SU-DHL-6 (cell line): ENCODE measurements at regions not wholly inside any gene's neighbourhood (a gene's known extent, or its start where the extent isn't known, plus 50 kb on each side); places are given as distances from the start of the nearest gene placed in this dataset.
"Not testable (repeated sequence)": the region's sequence is repeated elsewhere in the genome, so short reads cannot be mapped to it uniquely, and the experiment has no call there.

ENCODE experiments used
- H2AFZ ChIP-seq: fragments of 200-600 bp; sonication (generic); 2 replicates; pipeline ENCODE4 v1.6.1; 2014; ENCODE audit warnings: low read depth, mild to moderate bottlenecking, moderate library complexity, mixed read lengths, antibody characterized with exemption, low read length; ENCODE audit not compliant: severe bottlenecking
- H3F3A ChIP-seq: fragments of 200-600 bp; shearing (Covaris generic); 2 replicates; pipeline ENCODE4 v1.6.0; 2016; ENCODE audit warnings: antibody characterized with exemption, mild to moderate bottlenecking; ENCODE audit not compliant: insufficient read depth
- H3K27ac ChIP-seq: fragments of 200-600 bp; sonication (generic); 2 replicates; pipeline ENCODE4 v1.5.1; 2016; ENCODE audit warnings: low read depth, mild to moderate bottlenecking, low read length, moderate library complexity, mixed read lengths
- H3K27me3 ChIP-seq: fragments of 200-600 bp; sonication (generic), shearing (Covaris generic); 2 replicates; pipeline ENCODE4 v1.6.0; 2014; ENCODE audit warnings: mild to moderate bottlenecking, low read length
- H3K36me3 ChIP-seq: fragments of 200-600 bp; sonication (generic); 2 replicates; pipeline ENCODE4 v1.6.1; 2014; ENCODE audit warnings: mild to moderate bottlenecking, low read length, mixed read lengths
- H3K4me2 ChIP-seq: fragments of 300-600, 200-600 bp; shearing (Covaris generic), sonication (generic); 2 replicates; pipeline ENCODE4 v1.6.0; 2014; ENCODE audit warnings: low read length, low read depth, mild to moderate bottlenecking; ENCODE audit not compliant: poor library complexity, severe bottlenecking
- H3K4me3 ChIP-seq: fragments of 200-600 bp; sonication (generic); 2 replicates; pipeline ENCODE4 v1.5.1; 2014; ENCODE audit warnings: antibody characterized with exemption, low read length, mild to moderate bottlenecking, mixed read lengths; ENCODE audit not compliant: insufficient read depth, poor library complexity, severe bottlenecking
- H3K79me2 ChIP-seq: fragments of 200-600 bp; sonication (generic); 2 replicates; pipeline ENCODE4 v1.6.1; 2014; ENCODE audit warnings: mild to moderate bottlenecking, low read length, moderate library complexity; ENCODE audit not compliant: insufficient read depth
- H3K9ac ChIP-seq: fragments of 200-600 bp; sonication (generic); 2 replicates; pipeline ENCODE4 v1.7.0; 2014; ENCODE audit warnings: mild to moderate bottlenecking, low read length
- H3K9me2 ChIP-seq: fragments of 200-600 bp; sonication (generic); replicated peaks from 2 replicates; pipeline ENCODE4 v1.6.1; 2014; ENCODE audit warnings: low read length; ENCODE audit not compliant: insufficient read depth
- H3K9me3 ChIP-seq: fragments of 200-600 bp; sonication (generic); 2 replicates; pipeline ENCODE4 v1.6.1; 2014; ENCODE audit warnings: low read length, mixed read lengths; ENCODE audit not compliant: insufficient read depth
- H4K20me1 ChIP-seq: fragments of 200-600 bp; sonication (generic); 2 replicates; pipeline ENCODE4 v1.6.1; 2014; ENCODE audit warnings: low read depth, mild to moderate bottlenecking, antibody characterized with exemption, low read length, moderate library complexity, mixed read lengths
- EZH2phosphoT487 ChIP-seq: fragments of 200-600 bp; sonication (generic), shearing (Covaris generic); conservative IDR thresholded peaks from 2 replicates; pipeline ENCODE4 v1.6.1; 2018; ENCODE audit warnings: mild to moderate bottlenecking, antibody characterized with exemption, low read length, moderate library complexity, mixed read lengths
- TF ChIP-seq, protein P1 (sequence below): fragments of 200-600 bp; sonication (generic); IDR thresholded peaks from one replicate; pipeline ENCODE4 v1.5.1; 2017; ENCODE audit warnings: antibody characterized with exemption, mild to moderate bottlenecking, low read length, moderate library complexity; ENCODE audit not compliant: insufficient read depth, poor library complexity, severe bottlenecking

DNA sequence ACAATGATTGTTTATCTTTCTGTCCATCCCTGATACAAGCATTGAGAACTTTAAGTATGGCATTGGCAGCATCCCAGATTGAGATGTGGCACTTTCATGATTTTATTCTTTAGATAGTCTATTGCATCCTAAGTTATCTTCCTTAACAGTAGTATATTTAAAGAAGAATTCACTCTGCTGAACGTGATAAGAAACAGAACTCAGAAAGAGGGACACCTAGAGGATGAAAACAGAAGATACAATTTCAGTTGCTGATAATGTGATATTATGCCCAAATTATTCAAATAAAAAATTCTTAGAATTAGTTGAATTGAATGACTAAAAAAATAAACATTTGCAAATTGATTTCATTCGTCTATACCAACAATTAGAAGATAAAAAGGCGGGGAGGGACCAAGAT is 218.1 kb upstream of the DMRTA1 start:
- H3K9ac ChIP-seq, result no peak overlapping the region
- no peak overlapping the region for H2AFZ ChIP-seq
- H3K79me2 ChIP-seq, result no peaks in the 10 kb centered on the region
- H3K4me2 ChIP-seq, result no peak overlapping the region
- peaks cover 6% of the 10 kb centered on the region; the same call in 1 of the 2 replicates for H3K9me3 ChIP-seq
- no peaks in the 10 kb centered on the region for H3K9me2 ChIP-seq
- TF ChIP-seq, protein P1, sequence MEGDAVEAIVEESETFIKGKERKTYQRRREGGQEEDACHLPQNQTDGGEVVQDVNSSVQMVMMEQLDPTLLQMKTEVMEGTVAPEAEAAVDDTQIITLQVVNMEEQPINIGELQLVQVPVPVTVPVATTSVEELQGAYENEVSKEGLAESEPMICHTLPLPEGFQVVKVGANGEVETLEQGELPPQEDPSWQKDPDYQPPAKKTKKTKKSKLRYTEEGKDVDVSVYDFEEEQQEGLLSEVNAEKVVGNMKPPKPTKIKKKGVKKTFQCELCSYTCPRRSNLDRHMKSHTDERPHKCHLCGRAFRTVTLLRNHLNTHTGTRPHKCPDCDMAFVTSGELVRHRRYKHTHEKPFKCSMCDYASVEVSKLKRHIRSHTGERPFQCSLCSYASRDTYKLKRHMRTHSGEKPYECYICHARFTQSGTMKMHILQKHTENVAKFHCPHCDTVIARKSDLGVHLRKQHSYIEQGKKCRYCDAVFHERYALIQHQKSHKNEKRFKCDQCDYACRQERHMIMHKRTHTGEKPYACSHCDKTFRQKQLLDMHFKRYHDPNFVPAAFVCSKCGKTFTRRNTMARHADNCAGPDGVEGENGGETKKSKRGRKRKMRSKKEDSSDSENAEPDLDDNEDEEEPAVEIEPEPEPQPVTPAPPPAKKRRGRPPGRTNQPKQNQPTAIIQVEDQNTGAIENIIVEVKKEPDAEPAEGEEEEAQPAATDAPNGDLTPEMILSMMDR, result peak; percentile 69
- no peak for TF ChIP-seq EZH2phosphoT487
- no peaks in the 10 kb centered on the region for H3F3A ChIP-seq
- H3K4me3 ChIP-seq, result no peak overlapping the region
- no peaks in the 10 kb centered on the region for H3K27me3 ChIP-seq
- no peak overlapping the region for H3K27ac ChIP-seq
- H4K20me1 ChIP-seq, result no peaks in the 10 kb centered on the region
- no peaks in the 10 kb centered on the region for H3K36me3 ChIP-seq

DNA sequence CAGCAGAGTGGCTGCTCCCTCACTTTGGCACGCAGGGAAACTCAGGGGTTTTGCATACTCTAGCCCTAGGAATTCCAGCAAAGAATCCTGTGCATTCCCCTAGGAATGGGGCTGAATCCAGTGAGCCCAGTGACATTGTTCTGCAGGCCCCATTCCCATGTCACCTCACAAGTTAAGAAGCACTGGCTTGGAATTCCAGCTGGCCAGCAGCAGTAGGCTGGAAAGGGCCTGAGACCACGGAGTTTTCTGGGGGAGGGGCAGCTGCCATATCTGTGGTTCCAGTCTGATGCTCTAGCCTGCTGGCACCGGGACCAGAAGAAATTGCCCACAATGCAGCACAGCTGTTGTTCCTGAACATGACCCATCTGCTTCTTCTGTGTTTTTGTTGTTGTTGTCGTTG is 217.6 kb upstream of the DMRTA1 start:
- Histone ChIP-seq H3F3A (no peaks in the 10 kb centered on the region), H3K9me2 (no peaks in the 10 kb centered on the region), H3K4me2 (no peak overlapping the region), H3K27me3 (no peaks in the 10 kb centered on the region), H3K4me3 (no peak overlapping the region), H3K27ac (no peak overlapping the region), H3K36me3 (no peaks in the 10 kb centered on the region), H4K20me1 (no peaks in the 10 kb centered on the region), H2AFZ (no peak overlapping the region), H3K9ac (no peak overlapping the region), H3K79me2 (no peaks in the 10 kb centered on the region), H3K9me3 (peaks cover 6% of the 10 kb centered on the region; the same call in 1 of the 2 replicates)
- TF ChIP-seq, protein P1, result no peak
- TF ChIP-seq EZH2phosphoT487, result no peak

DNA sequence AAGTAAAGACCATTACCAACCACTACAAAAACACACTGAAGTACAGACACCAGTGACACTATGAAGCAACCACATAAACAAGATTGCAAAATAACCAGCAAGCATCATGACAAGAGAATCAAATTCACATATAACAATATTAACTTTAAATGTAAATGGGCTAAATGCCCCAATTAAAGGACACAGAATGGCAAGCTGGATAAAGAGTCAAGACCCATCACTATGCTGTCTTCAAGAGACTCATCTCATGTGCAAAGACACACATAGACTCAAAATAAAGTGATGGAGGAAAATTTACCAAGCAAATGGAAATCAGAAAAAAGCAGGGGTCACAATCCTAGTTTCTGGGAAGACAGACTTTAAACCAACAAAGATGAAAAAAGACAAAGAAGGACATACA is 215.3 kb upstream of the DMRTA1 start:
- H3K79me2 ChIP-seq, H3K9me3 ChIP-seq, H3K4me2 ChIP-seq, H3K9me2 ChIP-seq, H3F3A ChIP-seq, H3K27ac ChIP-seq, H3K36me3 ChIP-seq, H3K27me3 ChIP-seq, H4K20me1 ChIP-seq, H3K9ac ChIP-seq, H2AFZ ChIP-seq, H3K4me3 ChIP-seq: not testable (repeated sequence)

DNA sequence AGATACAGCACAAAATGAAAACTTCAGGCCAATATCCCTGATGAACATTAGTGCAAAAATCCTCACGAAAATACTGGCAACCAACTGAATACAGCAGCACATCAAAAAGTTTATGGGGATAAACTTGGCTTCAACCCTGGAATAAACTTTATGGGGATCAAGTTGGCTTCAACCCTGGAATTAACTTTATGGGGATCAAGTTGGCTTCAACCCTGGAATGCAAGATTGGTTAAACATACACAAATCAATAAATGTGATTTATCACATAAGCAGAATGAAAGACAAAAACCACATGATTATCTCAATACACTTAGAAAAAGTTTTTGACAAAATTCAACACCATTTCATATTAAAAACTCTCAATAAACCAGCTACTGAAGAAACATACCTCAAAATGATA is 213.7 kb upstream of the DMRTA1 start:
- Histone ChIP-seq H3K9me3 (peaks cover 6% of the 10 kb centered on the region; the same call in 1 of the 2 replicates), H3K36me3 (no peaks in the 10 kb centered on the region), H2AFZ (no peak overlapping the region), H3K4me2 (no peak overlapping the region), H3F3A (no peaks in the 10 kb centered on the region), H4K20me1 (no peaks in the 10 kb centered on the region), H3K27ac (no peak overlapping the region), H3K27me3 (no peaks in the 10 kb centered on the region), H3K9me2 (no peaks in the 10 kb centered on the region), H3K4me3 (no peak overlapping the region), H3K79me2 (no peaks in the 10 kb centered on the region), H3K9ac (no peak overlapping the region)
- TF ChIP-seq EZH2phosphoT487, result no peak
- TF ChIP-seq, protein P1, result no peak
